Frontal cortex (tissue), 3 donors: ENCODE measurements at regions not wholly inside any gene's neighbourhood (a gene's known extent, or its start where the extent isn't known, plus 50 kb on each side); places are given as distances from the start of the nearest gene placed in this dataset.

Source experiments
- DNase-seq, 2 donors: peaks; one replicate each; pipeline ENCODE4 v3.0.0; 2012; ENCODE audit warnings: low spot score in 2 of 2
- FAIRE-seq: peaks from 2 replicates; lab custom pipeline; 2012; peaks lifted over from hg19 to GRCh38; lab: Jason Lieb, UNC
- donor health status: control.
- donor health status: control.
- donor health status: control.

GRCh38 chr20:7710440-7710839 lies 229.8 kb downstream of the HAO1 start:
- FAIRE-seq (no peak), DNase-seq (no peak)

- FAIRE-seq (no peak), DNase-seq (no peak)
Measured at GRCh38 chr20:7712661-7713060, 227.6 kb downstream of the HAO1 start.

- DNase-seq (no peak), FAIRE-seq (no peak)
Measured at GRCh38 chr20:7714549-7714948, 225.7 kb downstream of the HAO1 start.

- no peak for DNase-seq
Measured at GRCh38 chr20:7716286-7716972, 223.8 kb downstream of the HAO1 start.

GRCh38 chr20:7722564-7722963 lies 217.7 kb downstream of the HAO1 start:
- DNase-seq (no peak), FAIRE-seq (no peak)

More at GRCh38 chr20:7716286-7716972, 223.8 kb downstream of the HAO1 start:
- no peak for FAIRE-seq

GRCh38 chr20:7723284-7723683 lies 217.0 kb downstream of the HAO1 start:
- FAIRE-seq = no peak
- no peak for DNase-seq

GRCh38 chr20:7728338-7728737 lies 211.9 kb downstream of the HAO1 start:
- DNase-seq = no peak

GRCh38 chr20:7734216-7734615 lies 206.0 kb downstream of the HAO1 start:
- no peak for FAIRE-seq

More at GRCh38 chr20:7728338-7728737, 211.9 kb downstream of the HAO1 start:
- FAIRE-seq = no peak

GRCh38 chr20:7736336-7736735 lies 203.9 kb downstream of the HAO1 start:
- DNase-seq (no peak), FAIRE-seq (no peak)

More at GRCh38 chr20:7734216-7734615, 206.0 kb downstream of the HAO1 start:
- DNase-seq = no peak

- FAIRE-seq = no peak
Measured at GRCh38 chr20:7741866-7742265, 198.4 kb downstream of the HAO1 start.

GRCh38 chr20:7742479-7742878 lies 197.8 kb downstream of the HAO1 start:
- no peak for FAIRE-seq

More at GRCh38 chr20:7741866-7742265, 198.4 kb downstream of the HAO1 start:
- no peak for DNase-seq

GRCh38 chr20:7744411-7744810 lies 195.8 kb downstream of the HAO1 start:
- FAIRE-seq (no peak), DNase-seq (no peak)

More at GRCh38 chr20:7742479-7742878, 197.8 kb downstream of the HAO1 start:
- DNase-seq = no peak

- DNase-seq (no peak), FAIRE-seq (no peak)
Measured at GRCh38 chr20:7748624-7749023, 191.6 kb downstream of the HAO1 start.

- FAIRE-seq = no peak
- DNase-seq = no peak
Measured at GRCh38 chr20:7754102-7754501, 186.2 kb downstream of the HAO1 start.

- no peak for FAIRE-seq
- no peak for DNase-seq
Measured at GRCh38 chr20:7758406-7758805, 181.9 kb downstream of the HAO1 start.

GRCh38 chr20:7760247-7761031 lies 179.8 kb downstream of the HAO1 start:
- no peak for DNase-seq

GRCh38 chr20:7765221-7765620 lies 175.0 kb downstream of the HAO1 start:
- FAIRE-seq = no peak
- DNase-seq = no peak

More at GRCh38 chr20:7760247-7761031, 179.8 kb downstream of the HAO1 start:
- FAIRE-seq = no peak

GRCh38 chr20:7770046-7770445 lies 170.2 kb downstream of the HAO1 start:
- FAIRE-seq (no peak), DNase-seq (no peak)

- FAIRE-seq = no peak
- DNase-seq = no peak
Measured at GRCh38 chr20:7770578-7770977, 169.7 kb downstream of the HAO1 start.

- FAIRE-seq (no peak), DNase-seq (no peak)
Measured at GRCh38 chr20:7772371-7772770, 167.9 kb downstream of the HAO1 start.

GRCh38 chr20:7773511-7773910 lies 166.7 kb downstream of the HAO1 start:
- FAIRE-seq (no peak), DNase-seq (no peak)
